GM19372 (cell line): ENCODE measurements at regions not wholly inside any gene's neighbourhood (a gene's known extent, or its start where the extent isn't known, plus 50 kb on each side); places are given as distances from the start of the nearest gene placed in this dataset.

Source experiments
- ATAC-seq: cut with Tn5 transposase; IDR thresholded peaks from one replicate; pipeline ENCODE4 v1.9.1; 2021; ENCODE audit warnings: mild to moderate bottlenecking, low read depth, moderate library complexity; ENCODE audit not compliant: unreplicated experiment

DNA sequence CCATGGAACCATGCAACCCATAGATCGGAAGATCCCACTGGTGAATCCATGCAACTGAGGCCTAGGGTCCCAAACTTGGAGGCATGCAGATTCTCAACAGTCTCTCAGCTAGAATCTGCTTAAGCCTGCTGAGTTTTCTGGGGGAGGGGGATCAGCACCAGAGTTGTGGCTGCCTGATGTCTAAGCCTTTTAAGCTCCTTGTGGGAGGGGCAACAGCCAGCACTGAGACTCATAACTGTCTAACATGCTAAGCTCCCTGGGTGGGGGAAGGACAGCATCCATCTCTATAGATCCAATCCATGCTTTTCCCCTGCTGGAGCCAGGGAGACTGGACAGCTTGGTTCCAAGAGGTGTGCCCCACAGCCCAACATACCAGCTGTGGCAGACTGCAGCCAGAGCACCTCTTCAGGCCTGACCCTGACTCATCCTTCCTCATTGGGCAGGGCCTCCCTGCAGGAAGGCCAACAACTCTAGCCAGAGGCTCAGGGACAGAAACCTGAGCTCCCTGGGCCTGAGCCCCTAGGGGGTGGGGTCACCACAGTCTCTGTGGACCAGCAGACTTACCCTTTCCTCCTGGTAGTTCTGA is 300.1 kb upstream of the SLC7A11 start:
- no peak for ATAC-seq

DNA sequence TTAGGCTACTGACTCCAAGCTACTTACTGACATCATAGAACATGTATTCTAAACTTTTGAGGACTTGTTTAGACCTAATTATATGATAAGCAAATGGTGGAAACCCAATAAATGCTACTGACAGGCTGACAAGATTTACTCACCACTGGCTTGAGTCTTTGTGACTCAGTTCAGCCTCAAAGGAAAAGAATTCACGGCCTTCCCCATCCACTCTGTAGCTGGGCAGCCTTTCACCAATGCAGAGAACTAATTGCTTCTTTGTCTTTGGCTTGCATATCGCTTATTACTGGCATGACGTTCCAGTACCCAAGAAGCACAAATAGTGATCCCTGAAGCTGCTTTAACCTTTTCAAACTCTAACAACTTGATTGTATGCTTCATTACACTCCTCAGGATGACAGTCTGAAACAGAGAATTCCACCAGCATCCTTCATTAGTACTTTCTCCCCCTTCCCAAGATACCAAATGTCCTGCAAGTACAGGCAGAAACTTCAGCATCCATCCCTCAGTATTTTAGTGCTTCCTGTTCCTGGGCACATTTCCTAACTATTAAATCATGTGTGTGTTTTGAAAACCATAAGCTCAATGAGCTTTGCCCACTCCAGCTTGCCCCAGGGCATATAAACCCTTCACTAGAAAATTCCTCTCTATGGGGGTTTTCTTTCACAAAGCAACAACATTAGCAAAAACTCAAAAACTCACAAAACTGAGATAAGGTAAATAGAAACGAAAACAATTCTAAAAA is 298.1 kb upstream of the SLC7A11 start:
- ATAC-seq, result no peak

DNA sequence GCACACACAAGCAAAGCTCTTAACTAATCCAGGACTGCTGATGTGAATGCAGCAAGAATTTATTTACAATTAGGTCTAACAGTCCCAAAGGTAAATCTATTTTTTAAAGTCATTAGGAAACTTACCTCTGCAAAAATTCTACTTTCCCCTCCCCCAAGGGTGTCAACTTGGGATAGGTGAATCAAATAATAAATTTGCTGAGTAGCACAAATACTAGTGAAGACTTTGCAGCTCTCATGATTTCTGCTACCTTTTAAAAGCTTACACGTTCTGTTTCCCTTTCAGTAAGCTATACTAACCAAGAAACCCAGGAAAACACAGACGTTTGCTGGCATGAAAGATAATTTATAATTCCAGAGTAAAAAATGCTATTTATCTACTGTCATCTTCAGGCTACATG is 296.6 kb upstream of the SLC7A11 start:
- no peak for ATAC-seq

DNA sequence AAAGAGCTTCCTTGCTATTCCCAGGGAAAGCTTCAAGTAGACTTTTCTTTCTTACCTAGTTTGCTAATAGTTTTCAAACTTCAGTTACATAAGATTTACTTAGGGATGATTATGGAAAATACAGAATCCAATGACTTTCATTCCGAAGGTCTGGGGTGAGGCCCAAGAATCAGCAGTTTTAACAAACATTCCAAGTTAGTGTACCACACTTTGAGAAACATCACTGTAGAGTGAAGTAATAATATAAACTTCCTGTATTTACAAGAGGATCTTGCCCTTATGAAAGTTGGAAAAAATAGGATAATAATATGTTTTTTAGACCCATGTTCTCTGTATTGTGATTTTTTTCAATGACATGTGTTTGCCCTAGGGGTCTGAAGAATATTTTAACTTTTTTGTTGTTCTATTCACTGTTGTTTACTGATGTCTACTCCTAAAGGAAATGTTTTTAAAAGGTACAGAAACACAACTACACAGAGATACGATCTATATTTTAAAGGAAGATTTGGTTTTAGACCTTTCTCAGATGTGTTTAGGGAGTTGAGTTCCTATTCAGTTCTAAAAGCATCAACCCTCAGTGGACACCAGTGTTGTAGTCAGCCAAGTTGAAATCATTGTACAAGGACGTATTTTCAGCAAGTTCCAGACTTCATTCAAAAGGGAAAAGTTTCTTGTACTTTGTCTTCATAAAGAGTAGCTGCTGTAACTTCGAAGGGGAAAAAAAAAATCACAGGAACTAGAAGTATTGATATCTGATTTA is 295.8 kb upstream of the SLC7A11 start:
- ATAC-seq, result no peak

DNA sequence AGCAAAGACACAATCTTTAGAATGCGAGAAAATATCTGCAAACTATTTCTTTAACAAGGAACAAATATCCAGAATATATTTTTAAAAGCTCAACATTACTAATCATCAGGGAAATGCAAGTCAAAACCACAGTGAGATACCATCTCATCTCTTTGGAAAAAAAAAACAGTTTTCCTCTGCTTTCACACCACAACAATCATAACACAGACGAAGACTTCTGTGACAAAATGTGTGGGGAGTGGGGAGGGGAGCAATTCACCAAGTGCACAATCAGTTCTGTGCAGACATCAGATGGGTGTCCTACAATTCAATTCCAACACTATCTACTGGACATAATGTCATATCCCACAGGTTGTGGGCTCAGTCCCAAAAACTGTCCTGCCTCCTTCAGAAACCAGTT is 293.2 kb upstream of the SLC7A11 start:
- no peak for ATAC-seq

DNA sequence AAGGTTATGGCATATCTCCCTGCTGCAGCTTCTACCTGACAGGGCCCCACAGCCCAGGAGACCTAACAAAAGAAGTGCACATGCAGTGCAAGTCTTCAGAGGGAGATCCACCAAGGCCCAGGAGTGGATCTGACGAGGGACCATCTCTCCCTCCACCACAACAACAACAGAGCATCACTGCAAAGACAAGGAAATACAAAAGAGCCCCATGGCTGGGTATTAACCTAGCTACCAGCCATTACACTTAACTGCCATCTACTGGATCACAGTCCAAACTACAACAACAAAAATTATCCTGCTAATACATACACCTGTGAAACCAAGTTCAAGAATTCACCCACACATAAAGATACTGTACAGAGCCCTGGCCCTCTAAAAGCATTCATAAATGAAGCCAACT is 280.2 kb upstream of the SLC7A11 start:
- no peak for ATAC-seq

DNA sequence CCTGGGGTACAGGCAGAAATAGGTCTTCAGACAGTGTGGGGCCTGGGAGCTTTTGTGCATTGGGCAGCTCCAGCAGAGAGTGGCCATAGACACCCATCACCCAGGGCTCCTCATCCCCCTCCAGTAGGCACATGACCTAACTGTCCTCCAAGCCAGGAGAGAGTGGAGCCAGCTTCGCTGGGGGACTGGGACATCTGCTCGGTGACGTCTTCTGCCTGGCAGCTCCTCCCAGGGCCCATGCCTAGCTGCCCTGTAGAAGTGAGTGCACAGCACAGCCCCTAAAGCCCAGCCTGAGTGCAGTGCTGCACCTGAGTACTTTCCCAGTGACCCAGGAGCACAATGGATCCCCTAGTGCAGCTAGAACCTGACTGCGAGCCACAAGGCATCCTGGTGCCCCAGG is 279.7 kb upstream of the SLC7A11 start:
- no peak for ATAC-seq

DNA sequence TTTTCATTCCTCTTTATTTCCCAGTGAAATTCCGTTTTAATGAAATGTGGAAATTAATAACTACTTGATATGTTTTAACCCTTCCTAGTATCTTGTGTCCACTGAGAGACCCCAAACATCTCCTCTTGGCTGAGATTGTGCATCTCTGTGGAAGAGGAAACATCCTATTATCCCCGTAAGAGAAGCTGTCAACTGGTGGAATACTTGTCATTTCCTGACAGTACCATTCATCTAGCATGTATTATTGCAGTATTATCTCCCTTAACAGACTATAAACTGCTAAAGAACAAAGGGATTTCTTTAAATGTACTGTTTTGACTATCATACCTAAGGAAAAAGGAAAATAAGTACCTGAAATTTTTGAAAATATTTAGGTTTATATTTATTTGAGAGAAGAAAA is 277.3 kb upstream of the SLC7A11 start:
- ATAC-seq, result no peak

DNA sequence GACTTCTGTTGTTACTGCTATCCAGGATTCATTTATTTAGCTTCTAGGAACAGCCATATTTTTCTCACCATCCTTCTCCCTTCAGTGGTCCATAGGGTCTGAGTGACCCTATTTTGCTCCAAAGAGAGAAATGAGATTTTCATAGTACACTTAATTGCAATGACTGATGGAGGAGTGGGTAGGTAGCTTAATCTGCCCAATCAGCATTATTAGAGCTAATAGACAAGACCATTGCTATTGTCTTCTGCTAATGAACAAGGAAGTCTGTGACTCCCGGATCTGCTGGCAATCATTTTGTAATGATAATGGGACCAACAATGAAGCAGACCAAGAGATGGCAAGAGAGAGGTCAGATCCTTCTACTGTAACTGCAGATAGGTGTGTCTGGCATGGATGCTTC is 271.4 kb upstream of the SLC7A11 start:
- no peak for ATAC-seq

DNA sequence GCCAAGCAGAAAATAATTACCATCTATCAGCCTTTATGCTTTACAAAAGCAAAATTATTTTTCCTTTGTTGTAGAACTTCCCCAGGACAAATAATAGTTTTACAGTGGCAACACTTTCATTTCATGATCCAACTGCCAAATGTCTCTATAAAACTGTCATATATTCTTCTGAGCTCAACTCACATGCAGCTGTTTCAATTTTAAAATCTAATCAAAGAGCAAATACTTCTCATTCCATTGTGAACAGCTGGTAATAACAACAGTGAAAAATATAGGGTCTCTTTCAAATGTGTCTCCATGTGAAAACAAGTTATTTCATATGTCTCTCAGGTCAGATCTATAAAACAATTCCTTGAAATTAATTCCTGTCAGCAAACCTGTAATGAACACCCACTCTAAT is 270.6 kb upstream of the SLC7A11 start:
- ATAC-seq, result no peak

DNA sequence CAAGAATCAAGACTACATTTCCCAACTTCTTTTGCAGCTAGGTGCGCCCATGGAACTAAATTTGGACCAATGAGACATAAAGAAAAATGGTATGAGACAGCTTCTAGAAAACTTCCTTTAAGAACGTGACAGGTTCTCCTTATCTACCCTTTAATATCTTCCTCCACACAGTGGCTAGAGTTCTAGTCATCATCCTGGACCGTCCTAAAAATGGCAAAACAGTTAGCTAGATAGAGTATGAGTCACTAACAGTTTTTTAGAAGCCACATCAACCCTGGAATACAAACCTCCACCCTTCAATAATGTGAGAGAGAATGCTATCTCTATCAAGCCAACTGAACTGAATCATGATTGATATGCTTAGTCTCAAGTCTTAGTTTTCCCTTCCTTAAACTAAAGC is 267.9 kb upstream of the SLC7A11 start:
- ATAC-seq, result no peak

DNA sequence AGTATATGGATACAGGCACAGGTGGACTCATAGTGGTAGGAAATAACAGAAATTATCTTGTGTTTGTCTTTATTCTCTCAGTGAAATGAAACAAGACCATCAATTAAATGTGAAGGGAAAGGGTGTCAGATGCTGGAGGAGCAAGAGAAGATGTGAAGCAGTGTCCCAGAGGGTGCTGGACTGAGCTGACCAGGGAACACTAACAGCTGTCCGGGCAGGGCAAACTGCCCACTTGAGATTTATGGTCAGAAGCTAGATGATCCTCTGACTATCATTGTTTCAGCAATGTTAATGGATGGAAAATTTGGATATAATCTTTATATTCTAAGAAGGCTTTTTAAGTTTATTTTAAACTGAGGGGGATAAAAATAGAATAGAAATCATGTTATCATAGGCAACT is 267.2 kb upstream of the SLC7A11 start:
- ATAC-seq, result no peak

DNA sequence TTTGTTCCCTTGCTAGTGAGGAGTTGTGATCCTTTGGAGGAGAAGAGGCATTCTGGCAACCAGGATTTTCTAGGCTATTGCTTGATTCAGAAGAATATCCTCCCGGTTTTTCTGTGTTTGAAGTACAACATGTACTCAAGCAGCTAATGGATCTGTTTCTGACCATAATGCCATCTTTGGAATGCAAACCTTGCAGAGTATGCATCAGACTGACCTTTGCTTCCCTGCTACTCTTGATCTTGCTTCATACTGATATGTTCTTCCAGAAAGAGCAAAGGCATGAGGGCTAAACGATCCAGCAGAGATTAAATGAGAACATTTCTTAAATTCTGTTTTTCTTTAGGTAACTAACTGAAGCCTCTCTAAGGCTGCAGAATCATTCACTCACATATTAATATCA is 265.4 kb upstream of the SLC7A11 start:
- no peak for ATAC-seq

DNA sequence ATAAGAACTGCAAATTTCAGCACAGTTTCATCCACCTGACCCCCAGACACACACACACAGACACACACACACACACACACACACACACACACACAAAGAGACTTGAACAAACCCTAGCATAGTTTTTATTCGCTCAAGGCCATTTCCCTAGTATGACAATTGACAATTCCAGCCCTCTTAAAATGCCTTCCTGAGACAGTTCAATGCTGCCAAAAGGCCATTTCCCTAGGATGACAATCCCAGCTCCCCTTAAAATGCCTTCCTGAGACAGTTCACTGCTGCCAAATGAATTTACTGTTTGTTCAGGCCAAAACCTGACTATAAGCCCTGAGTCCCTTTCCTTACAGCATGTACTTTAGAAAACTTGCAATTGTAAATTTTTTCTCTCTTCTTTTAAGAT is 259.5 kb upstream of the SLC7A11 start:
- no peak for ATAC-seq

DNA sequence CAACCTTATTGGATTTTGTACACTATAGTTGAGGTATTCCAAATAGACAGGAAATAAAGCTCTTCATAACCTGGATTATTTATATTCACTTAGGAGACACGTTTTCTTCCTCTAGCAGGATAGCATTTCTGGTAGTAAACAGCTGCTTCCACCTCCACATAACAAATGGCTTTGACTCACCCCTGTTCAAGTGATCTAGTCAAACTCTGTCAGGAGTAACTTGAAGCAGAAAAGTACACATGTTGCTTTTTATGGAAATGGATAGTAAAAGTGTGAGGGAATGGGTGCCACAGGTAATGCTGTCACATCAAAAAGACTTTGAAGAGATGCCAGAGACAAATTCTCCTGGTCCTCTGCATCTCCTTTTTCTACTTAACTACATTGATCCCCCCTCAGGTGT is 258.7 kb upstream of the SLC7A11 start:
- no peak for ATAC-seq

DNA sequence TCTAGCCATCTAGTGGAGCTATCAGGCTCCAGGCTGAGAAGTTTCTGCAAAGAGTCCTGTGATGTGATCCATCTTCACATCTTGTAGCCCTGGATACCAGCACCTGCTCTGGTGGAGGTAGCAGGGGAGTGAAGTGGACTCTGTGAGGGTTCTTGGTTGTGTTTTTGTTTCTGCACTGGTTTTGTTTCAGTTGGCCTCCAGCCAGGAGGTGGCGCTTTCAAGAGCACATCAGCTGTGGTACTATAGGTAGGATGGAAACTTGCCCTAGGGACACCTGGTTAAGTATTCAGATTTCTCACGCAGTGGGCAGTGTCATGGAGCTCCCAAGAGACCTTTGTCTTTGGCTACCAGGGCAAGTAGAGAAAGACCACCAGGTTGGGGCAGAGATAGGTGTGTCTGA is 257.5 kb upstream of the SLC7A11 start:
- no peak for ATAC-seq

DNA sequence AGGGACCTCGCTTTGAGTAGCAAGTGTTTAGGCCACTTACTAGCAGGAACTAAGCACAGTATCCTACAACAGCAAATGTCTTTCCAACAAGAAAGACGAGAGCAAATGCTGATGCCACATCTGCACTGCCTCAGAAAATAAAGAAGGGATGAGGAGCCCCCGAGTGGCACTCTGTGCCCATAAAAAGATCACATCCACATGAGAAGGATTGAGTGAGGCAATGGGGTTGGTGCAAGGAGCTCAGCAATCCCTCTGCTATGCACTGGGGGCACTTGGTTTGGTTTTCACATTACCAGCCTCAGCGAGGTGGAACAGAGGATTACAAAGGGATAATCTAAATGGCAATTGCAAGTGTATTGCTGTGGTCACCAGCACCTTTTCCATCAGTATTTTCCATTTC is 252.8 kb upstream of the SLC7A11 start:
- no peak for ATAC-seq

DNA sequence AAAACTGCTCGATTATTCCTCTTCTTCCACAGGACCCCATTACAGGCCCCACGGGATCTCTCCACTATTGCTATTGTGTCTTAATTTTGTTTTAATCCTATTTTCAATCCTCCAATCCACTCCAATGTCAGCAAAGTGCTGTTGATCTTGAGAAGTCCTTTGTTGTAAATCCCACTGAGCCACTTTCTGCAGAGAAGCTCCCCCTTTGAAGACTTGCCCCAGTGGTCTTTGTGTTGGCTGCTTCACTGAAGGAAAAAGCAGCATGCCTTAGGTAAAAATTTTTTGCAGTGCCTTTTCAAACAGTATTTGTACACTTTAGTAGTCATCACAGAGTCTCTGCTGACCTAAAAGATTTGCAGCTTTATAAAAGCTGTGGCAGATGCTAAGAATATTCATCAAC is 252.0 kb upstream of the SLC7A11 start:
- no peak for ATAC-seq

DNA sequence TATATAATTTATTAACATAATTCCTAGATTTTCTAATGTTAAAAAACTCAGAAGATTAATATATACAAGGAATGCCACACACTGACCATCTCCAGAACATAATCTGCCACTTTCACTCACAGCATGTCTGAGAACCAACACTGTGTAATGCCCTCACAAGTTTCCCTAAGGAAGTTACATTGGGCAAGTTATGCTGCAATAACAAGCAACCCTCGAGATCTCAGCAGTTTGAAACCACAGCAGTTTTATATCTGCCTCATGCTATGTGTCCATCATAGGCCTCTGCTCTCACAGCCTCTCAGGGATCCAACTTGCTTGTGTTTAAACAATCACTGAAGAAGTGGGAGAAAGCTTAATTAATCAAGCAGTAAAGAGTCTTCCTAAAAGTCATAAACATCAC is 250.0 kb upstream of the SLC7A11 start:
- no peak for ATAC-seq

DNA sequence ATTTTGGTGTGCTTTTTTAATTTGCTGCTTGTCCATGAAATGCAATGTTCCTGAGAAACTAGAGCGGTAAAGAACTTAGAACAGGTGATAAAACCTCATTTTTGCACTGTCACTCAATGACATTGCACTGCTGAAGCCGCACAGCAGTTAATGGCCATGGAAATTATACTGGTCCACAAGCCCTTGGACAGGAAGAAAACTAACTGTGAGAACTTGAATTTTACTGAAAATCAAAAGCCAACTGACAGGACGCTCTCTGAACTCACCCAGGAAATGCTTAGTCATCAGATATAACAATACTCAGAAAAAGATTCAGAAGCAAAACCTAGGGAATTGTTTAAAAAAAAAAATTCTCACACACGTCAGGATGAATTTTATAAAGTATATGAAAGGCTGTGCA is 246.4 kb upstream of the SLC7A11 start:
- no peak for ATAC-seq

DNA sequence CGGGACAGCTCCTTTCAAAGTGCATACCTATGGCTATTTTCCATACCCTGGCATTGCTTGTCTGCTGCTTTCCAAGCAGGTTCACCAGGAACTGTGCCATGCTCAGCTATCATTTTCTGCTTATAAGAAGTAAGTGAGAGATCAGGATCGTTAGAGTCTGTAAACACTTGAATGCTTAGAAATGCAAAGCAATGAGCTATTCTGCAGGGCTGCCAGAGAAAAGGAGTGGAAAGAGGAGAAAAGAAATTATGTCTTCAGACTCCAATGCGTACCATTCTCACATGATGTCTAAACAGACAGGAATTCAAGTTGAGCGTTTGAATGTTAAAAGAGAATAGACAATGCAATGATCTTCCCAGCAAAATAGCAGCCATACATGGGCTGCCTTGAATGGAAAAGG is 245.5 kb upstream of the SLC7A11 start:
- ATAC-seq, result no peak

DNA sequence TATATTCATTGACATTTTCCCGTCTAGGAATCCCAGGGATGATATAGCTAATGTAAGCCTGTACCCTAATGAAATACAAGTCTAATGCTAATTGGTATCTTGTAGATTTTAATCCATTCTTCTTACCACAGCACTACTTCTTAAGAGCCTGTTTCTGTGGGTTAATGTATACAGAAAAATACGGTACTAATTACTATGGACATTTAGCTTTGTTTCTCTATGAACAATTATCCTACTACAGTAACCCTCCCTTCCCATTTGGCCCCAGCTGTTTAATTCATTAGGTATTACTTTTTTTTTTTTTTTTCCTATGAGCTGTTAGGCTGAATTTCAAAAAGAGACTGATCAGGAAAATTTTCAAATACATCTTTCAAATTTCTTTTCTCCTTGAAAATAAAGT is 245.1 kb upstream of the SLC7A11 start:
- no peak for ATAC-seq
